ENCODE measurements at regions not wholly inside any gene's neighbourhood (a gene's known extent, or its start where the extent isn't known, plus 50 kb on each side); places are given as distances from the start of the nearest gene placed in this dataset.

DNA sequence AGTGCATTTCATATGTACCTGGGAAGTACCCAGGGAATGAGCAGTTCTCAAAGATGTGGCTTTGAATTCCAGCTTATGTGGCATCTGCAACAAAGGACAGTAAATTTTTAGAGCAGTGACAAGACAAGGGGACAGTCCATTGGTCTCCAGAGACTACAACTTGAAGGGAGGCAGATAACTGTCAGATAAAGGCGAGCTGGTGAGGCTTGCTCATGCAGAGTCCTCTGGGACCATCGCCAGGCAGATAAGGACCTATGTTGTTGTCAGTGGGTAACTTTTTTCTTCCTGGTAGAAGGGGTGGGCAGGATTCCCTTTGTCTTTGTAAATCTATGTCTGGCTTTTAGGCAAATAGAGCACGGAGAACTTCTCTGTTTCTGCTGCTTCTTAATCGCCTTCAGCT, 120.2 kb downstream of the ICE1 start:
- H3K27ac ChIP-seq (ENCODE audit: insufficient read length, low read depth, low read length): no peak overlapping the region
- H3K14ac ChIP-seq (ENCODE audit: insufficient read depth, low read length): no peak overlapping the region; the same call in 1 of the 2 replicates
- H4K5ac ChIP-seq (ENCODE audit: insufficient read length, low read depth, low read length): no peak overlapping the region
- H3K27ac Mint-ChIP-seq: no peak overlapping the region
- no peak overlapping the region for H3K4me3 Mint-ChIP-seq
- no peaks in the 10 kb centered on the region for H3K27me3 Mint-ChIP-seq (ENCODE audit: low read depth)
- H4K20me1 ChIP-seq (ENCODE audit: control insufficient read depth, insufficient read depth, insufficient read length): no peaks in the 10 kb centered on the region
- H3K9me3 Mint-ChIP-seq: peaks cover 0 to 3% of the 10 kb centered on the region in 2 experiments; a peak in 2 of 5 replicates
- H2BK20ac ChIP-seq (ENCODE audit: low read depth, low read length, poor library complexity, severe bottlenecking): no peak overlapping the region
- no peaks in the 10 kb centered on the region; a peak in 1 of 7 replicates for H3K36me3 Mint-ChIP-seq (ENCODE audit: insufficient read depth in 1 of 3, low read depth in 3 of 3)
- H3K56ac ChIP-seq (ENCODE audit: insufficient read length, low read depth, low read length): no peak overlapping the region
- H3T11ph ChIP-seq (ENCODE audit: low read length): no peak overlapping the region
- H2BK5ac ChIP-seq (ENCODE audit: insufficient read length, low read length): no peak overlapping the region
- H3K9me3 ChIP-seq (ENCODE audit: control insufficient read depth, low read depth, low read length): no peaks in the 10 kb centered on the region
- H3K23ac ChIP-seq (ENCODE audit: insufficient read length, low read depth, low read length): no peak overlapping the region
- no peak overlapping the region for H4K91ac ChIP-seq (ENCODE audit: insufficient read length, low read depth, low read length)
- no peaks in the 10 kb centered on the region for H3K79me1 ChIP-seq (ENCODE audit: insufficient read depth, low read depth, low read length, poor library complexity, severe bottlenecking)
- H2AFZ ChIP-seq (ENCODE audit: low read length): no peak overlapping the region
- H2BK12ac ChIP-seq (ENCODE audit: insufficient read length, low read depth, low read length): no peak overlapping the region
- peaks cover 28 to 37% of the 10 kb centered on the region in 2 experiments for H3K4me1 Mint-ChIP-seq
- H3K79me2 ChIP-seq (ENCODE audit: insufficient read depth, low read length): no peaks in the 10 kb centered on the region
- H4K8ac ChIP-seq (replicated peaks; ENCODE audit: insufficient read length, low read depth, low read length): no peak overlapping the region
- no peak for TF ChIP-seq CTCF (conservative IDR thresholded peaks at IDR 0.05)
- no peak overlapping the region for H3K18ac ChIP-seq (ENCODE audit: insufficient read length, low read depth, low read length)
- no peak overlapping the region for H2BK15ac ChIP-seq (ENCODE audit: low read depth, low read length)
- H2BK120ac ChIP-seq (ENCODE audit: low read depth, low read length, poor library complexity, severe bottlenecking): no peak overlapping the region
- no peak overlapping the region for H2AK5ac ChIP-seq (ENCODE audit: insufficient read length, low read length)
- DNase-seq: no peak
- H3K27me3 ChIP-seq (ENCODE audit: insufficient read depth, low read length): no peaks in the 10 kb centered on the region
- H3K23me2 ChIP-seq (ENCODE audit: insufficient read length, low read depth, low read length, poor library complexity, severe bottlenecking): no peaks in the 10 kb centered on the region
- H3K4ac ChIP-seq (ENCODE audit: low read depth, low read length): no peak overlapping the region
- H3K4me2 ChIP-seq (ENCODE audit: insufficient read depth, insufficient read length, low read length): no peak overlapping the region
- no CpG with 5 or more reads among the region's 4 CpGs for WGBS (ENCODE audit: extremely low coverage, insufficient read length, low lambda C conversion rate)
- peaks cover 7% of the 10 kb centered on the region for H3K4me1 ChIP-seq (ENCODE audit: insufficient read depth, low read length)
- no peak overlapping the region for H3K9ac ChIP-seq (ENCODE audit: extremely low read depth, insufficient read length, low read length)
